Hippocampal formation (tissue), 2 donors: ENCODE measurements at regions not wholly inside any gene's neighbourhood (a gene's known extent, or its start where the extent isn't known, plus 50 kb on each side); places are given as distances from the start of the nearest gene placed in this dataset.

ENCODE experiments used
- DNase-seq, 2 donors: peaks; one replicate each; lab custom pipeline; 2025; lab: John Stamatoyannopoulos, UW

DNA sequence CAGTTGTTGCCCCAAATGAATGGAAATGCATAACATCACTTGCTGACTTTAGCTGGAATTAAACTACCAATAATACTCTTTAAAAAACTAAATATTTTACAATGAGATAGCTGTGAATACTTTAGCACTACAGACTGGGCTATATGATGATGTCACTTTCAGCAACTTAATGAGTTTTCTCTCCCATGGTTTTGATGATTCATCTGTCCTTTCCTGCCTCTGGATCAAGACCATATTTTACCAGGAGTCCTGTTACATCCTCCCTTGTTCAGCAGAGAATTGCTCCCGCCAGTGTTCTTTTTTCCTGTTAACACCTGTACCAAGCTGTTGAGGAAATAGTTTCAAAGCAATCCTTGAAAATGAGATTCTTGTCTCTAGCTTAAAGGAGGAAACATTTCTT is 543.0 kb downstream of the SPRY1 start:
- DNase-seq: no peak

DNA sequence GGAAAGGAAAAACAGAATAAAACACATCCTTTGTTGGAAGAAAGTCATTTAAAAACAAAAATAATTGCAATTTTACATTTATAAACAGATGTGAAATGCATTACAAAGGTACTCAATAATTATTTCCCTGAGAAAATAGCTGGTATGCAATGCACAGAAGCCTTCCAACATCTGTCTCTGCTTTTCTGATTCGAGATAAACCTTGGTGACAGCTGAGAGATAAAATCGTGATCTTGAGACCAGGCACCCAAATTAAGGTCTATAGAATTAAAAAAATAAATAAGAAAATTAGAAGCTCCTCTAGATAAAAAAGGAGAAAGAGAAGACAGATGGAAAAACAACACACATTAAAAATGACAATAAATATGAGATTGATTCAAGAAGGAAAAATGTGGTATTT is 544.0 kb downstream of the SPRY1 start:
- no peak for DNase-seq

DNA sequence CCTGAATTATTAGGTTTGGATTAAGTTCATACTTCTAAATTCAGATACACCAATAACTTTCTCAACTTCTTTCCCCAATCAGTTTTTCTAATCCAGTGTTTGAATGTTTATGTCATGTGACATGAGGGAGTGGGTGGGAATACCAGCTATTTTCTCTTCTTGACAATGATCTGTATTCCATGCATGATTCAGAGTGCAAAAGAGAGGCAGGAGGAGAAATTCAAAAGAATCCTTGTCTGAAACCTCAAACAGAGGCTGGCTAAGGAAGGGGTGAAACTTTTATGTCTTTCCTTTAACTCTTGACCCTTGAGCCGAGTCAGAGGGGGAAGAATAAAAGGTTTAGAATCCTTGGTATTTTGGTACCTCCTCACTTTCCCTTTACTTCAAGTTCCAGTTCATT is 544.7 kb downstream of the SPRY1 start:
- DNase-seq: no peak

DNA sequence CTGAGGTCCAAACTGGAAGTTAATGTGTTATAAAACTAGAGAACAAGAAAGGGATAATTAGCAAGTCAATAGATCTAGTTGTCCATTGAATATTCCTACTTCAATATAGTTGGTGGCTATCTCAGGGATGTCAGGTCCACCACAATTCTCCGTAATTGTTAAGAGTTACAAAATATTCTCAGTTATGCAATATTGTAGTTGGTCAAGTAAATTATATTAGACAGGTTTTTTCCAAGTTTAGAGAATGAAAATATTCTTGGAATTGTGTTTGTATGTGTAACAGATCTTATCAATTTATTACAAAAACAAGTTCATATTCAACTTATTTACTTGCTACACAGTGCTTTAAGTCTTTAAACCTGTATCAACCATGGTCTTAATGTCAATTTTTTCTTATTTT is 547.4 kb downstream of the SPRY1 start:
- no peak for DNase-seq

DNA sequence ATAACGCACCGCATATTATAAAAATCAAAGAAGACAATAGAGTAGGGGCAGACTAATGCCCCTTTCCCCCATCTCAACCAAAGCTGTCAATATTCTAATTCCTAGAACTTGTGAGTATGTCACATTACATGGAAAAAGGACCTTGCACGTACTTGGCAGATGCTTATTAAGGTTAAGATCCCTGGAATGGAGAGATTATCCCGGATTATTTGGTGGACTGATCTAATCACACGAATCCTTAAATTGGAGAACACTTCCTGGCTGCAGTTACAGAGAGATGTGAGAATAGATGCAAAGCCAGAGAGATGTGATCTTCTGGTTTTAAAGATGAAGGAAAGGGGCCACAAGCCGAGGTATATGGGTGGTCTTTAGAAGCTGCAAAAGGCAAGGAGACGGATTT is 548.7 kb downstream of the SPRY1 start:
- DNase-seq: no peak

DNA sequence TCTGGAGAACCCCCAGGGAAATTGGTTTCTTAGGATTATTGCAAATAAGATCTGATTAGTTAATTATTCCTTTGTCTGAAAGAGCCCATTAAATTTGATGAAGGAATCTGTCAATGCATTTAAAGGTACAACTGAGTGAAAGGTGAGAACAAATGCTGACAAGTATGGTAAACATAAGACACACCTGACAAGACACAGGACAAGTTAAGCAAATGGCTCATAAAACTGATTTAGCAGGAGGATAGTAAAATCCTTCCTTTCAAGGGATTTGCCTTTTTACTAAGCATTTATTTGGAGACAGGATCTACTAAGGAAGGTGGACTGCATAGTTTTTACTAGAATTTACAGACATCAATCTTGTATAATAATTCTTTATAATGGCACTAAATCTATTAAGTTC is 553.9 kb downstream of the SPRY1 start:
- DNase-seq: no peak

DNA sequence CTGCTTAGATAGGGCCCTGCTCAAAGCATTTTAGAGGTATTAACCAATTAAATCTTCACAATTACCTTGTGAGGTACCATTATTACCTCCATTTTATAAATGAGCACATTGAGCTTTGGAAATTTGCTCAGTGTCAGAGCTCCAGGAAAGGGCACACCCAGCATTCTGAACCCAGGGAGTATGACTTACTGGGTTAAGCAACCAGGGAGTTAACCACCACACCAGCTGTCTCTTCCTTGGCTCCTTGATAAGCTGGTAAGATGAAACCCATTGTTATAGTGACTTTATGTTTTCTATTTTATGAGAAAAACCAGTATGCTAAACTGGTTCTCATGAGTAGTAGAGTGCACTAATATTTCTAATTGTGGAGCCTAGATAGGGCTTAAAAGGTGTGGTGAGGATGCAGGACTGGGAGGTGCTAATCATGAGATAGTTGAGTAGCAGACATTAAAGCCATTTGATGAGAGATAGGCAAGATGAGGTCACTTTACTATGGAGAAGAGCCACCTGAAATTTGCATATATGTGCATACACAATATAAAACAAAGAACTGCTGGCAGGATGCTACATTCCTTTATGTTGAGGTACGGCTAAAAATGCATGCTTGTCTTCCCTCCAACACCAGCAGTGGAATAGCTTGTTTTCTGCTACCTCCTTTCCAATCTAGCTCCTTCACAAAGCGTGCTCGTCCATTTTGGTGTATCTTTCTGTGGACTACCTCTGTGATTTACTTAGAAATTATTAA is 556.1 kb downstream of the SPRY1 start:
- no peak for DNase-seq

DNA sequence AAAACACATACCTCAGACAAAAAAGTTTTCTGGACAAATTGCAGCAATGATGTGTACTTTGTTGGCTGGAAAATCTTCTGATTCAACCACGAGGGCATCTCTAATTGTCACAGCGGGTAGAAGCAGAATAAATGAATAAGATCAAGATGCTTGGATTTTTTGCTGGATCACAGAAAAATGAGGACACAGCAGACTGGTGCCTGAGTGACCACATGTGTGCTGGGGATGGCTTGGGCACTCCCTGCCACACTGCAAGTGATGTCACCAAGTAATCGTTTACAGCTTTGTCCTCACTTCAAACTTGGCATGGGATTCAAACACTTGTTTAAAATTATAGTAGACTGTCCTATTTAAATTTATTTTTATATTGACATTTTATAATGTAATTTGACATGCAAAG is 557.0 kb downstream of the SPRY1 start:
- no peak for DNase-seq

DNA sequence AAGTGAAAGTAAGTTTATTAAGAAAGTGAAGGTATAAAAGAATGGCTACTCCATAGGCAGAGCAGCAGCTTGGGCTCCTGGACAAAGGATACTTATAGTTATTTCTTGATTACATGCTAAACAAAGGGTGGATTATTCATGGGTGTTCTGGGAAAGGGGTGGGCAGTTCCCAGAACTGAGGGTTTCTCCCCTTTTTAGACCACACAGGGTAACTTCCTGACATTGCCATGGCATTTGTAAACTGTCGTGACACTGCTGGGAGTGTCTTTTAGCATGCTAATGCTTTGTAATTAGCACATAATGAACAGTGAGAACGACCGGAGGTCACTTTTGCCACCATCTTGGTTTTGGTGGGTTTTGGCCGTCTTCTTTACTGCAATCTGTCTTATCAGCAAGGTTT is 557.6 kb downstream of the SPRY1 start:
- DNase-seq: no peak

DNA sequence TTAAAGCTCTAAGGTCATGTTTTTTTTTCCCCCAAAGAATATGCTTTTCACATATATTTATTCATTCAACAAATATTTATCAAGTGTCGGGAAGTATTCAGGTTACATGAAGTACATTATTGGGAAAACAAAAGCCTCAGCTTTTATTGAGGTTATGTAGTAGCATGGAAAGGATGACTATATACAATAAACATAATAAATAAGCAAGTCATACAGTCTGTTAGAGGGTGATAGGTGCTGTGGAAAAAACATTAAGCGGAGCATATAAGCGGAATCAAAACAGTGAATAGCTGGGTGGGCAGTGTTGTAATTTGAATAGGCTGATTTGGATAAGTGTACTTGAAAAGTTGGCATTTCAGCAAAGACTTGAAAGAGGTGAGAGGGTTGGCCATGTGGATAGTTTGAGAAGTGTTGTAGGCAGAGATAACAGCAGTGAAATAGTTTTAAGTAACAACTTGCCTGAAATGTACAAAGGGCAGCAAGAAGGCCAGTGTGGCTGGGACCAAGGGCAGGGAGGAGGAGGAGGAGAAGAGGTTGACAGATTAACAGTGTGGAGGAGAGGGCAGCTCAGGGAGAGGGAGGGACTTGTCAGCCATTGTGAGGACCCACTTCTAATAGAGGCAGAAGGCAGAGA is 558.7 kb downstream of the SPRY1 start:
- DNase-seq: no peak

DNA sequence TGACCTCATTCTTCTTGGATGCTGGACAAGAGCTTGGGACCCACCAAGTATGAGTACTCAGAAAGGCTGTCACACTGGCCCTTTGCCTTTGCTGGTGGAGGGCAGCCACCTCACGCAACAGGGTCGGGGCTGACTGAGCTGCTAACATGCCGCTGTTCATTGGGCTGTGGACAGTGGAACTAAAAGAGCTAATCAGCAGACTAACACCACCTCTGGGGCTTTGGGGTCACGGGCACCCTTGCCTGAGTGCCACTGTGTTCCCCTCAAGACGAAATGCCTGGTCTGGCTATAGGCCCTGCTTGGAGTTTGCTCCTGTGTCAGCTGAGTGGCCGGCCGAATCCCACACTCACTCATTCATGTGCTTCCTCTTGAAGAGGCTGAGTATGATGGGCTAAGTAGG is 559.6 kb downstream of the SPRY1 start:
- no peak for DNase-seq

DNA sequence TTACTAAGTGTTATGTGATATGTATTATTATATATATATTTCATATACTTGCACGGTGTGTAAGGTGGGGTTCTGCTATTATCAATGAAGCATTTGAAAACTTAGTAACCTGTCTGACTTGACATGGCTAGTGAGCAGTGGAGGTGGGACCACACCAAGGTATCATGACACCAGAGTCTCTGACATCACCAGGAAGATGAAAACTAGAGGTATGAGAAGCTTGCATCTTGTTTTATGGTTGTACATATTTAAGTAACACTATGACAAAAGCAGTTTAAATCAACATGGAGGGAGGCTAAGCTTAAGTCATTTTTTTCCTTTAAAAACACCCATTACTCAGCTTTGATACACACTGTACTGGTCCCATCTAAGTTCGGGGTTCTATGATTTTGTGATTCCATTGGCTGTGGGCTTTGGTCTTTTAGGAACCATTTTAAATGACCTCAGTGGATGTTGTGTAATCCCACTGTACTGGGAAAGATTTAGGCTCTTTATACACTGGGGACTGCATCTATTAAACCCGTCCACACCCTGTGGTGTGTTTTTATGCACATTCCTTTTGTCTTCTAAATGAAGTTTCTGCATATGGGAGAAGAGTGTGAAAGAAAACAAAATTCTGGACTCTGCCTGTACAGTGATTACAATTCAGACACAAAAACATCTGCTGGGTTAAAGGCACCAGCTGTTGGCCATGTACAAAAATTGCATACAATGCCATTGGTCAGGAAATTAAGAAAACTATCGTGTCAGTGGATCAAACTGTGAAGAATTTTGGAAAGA is 570.6 kb downstream of the SPRY1 start:
- no peak for DNase-seq

DNA sequence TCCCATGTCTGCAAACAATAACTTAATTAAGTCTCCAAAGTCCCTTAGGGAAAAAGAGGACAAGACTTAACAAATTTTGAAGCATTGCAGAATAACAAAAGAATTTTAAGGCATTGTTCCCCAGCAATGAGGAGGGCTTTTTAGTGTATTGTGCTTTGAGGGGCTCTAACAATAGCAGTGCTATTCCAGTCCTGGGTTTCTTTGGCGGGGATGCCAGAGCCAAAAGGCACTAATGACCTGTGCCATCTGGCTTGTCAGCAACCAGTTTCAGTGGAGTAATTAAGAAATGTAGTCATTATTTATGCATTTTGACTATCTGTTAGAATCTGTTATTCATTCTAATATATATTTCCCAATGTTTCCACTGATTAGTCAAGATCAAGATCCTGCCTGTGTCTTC is 575.4 kb downstream of the SPRY1 start:
- DNase-seq: no peak

DNA sequence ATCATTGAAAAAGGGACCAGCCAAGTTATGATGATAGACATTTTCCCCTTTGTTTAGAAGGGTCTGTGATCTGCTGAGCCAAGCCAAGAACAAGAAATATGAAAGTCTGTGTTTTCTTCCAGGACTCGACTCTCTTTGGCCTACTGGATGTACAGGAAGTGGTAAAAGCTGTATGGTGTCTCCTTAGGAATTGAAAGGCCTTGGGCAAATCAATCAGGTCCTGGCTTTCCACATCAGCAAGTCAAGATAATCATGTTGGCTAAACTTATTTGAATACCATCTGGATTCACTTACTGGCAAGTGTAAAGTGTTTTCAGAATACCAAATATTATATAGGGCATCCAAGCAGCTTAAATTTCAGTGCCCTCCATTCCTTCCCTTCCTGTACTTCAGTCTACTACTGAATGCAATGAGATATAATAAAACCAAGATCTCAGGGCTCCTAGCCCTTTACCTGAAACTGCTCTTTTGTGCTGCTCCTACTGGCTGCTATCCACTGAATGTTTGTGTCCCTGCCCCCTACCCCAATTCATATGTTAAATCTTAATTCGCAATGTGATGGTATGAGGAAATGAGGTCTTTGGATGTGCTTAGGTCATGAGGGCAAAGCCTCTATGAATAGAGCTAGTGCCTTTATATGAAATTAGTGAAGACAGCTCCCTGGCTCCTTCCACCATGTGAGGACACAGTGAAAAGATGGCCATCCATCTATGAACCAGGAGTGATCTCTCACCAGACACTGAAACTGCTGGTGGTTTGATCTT is 578.0 kb downstream of the SPRY1 start:
- no peak for DNase-seq

DNA sequence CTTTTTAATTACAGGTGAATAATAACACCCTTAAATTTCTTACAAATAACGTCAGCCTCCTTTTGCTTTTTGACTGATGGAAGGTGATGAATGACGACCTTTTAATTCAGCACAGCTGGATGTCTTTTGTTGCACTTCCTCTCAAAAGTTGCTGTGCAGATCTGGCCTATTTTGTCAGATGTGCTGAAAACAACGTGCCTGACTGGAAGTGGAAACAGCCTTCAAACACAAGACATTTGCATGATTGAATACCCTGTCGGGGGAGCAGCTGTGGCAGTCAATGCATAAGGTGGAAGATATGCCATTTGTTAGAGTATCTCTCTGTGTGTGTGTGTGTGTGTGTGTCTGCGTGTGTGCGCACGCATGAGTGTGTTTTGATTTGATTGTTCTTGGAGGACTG is 579.7 kb downstream of the SPRY1 start:
- no peak for DNase-seq

DNA sequence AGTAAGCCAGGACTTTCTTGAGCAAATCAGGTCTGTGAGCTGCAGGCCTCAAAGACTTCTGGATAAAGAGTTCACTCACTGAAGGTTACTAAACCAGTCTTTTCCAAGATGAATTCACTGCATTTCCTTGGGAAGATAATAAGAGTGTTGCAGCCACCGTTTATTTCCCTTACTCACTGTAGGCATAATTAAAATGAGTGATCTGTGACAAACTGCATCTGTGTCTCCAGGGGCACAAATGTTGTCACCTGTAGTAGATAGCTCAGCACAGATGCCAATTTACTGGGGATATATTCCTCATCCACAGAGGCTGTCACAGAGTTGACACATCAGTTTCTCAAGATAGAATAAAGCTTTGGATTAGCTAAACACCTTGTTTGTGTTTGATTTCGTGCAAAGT is 580.2 kb downstream of the SPRY1 start:
- no peak for DNase-seq

DNA sequence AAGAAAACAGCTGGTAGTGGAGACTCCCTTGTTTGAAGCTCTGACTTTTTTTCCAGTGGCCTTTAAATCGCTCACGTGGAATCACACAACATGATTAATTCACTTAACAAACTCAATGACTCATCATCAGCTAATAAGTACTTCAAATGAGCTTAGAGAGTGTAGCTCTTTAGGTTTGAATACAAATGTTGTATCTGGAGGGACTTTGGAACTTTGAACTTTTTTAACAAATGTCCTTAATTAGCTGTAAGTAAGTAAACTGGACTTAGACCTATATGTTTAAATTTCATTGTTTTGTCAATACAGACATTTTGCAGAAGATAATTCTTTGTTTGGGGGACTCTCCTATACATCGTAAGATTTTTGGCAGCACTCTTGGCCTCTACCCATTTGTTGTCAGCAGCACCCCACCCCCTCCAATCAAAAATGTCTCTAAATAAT is 581.1 kb downstream of the SPRY1 start:
- DNase-seq: no peak

DNA sequence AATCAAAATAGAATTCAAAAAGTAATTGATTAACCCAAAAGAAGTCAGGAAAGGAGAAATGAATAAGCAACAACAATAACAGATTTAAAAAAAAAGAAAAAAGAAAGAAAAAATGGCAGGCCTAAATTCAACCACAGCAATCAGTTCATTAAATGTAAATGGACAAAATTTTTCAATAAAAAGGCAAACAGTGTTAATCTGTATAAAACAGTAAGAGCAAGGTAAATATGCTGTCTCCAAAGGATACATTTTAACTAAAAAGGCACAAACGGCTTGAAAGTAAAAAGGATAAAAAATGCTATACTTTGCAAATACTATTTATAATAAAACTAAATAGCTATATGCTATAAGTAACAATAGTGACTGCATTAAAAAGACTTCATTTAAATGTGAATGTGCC is 582.0 kb downstream of the SPRY1 start:
- no peak for DNase-seq

DNA sequence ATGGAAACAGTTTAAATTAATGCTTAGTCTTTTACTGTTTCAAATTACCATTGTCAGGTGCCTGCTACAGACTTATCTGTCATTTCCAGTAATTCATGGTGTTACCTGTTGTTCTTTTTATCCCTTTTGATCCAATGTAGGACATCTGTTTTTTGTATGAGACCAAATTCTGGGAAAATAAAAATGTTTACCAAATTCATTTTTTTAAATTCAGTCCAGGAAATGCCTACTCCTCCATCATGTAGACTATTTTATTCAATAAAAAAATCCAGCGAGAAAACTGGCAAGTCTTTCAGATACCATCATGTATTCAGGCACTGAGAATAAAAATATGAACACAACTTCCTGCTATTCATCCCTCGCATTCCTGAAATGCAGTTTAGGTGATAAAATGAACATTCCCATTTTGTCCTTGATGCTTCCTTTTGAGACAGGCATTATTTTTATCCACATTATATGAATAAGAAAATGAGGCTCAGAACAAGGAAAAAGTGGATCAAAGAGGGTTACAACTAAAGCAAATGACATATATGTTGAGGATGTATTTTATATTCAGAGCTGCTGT is 584.2 kb downstream of the SPRY1 start:
- DNase-seq: no peak

DNA sequence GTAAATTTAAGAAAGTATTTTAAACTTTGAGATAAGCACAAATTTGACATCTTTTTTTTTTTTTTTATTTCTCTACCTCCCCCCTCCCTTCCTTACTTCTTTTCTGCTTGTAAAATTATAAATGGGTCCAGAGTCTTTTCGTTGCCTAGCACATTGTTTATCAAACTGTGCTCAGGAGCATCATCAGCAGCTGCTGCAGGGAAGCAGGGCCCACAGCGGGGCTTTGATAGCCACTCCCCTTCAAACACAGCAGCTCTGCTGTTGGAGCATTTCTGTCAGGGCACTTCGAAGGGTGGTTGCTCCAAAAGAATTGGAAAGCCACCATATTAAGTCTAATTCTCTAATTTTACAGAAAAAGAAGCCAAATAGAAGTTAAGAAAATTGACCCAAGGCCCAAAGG is 588.3 kb downstream of the SPRY1 start:
- DNase-seq: no peak

DNA sequence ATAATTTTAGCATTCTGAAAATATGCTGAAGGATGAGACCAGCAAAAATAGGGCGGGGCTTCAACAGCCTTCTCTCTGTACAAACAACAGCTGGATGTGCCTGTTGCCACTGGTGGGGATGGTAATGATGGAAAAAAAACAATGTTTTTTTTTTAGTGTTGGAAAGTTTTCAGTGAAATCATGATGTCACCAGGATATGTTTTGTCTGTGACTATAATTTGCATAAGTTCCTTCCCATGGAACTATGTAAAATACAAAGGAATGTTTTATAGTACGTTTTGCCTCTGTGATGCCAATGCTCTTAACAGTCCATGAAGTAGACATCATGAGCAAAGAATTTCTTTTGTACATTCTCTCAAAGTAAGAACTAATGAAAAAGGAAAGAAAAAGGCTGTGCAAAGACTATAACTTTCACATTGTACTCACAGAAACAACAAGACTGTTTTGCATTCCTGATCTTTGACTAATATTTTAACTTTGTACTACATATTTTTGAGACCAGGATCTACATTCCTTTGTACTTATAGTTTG is 589.7 kb downstream of the SPRY1 start:
- DNase-seq: no peak

DNA sequence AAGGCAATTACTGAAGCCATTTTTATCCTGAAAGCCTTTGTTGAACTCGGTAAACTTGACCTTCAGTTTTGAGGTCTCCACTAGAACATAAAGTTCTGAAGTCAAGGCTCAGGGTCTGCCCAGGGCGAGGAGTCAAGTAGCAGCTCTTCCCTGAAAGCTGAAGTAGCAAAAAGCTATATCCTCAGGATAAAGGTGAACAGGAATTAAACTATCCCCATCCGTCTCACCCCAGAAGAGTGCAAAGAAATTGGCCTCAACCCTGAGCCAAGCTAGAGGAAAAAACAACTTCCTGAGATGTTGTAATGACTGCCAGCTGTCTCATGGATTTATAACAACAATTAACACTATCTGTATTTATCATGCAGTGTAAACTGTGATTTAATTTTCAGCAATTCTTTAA is 590.8 kb downstream of the SPRY1 start:
- no peak for DNase-seq
